HG02571 (cell line): ENCODE measurements at regions not wholly inside any gene's neighbourhood (a gene's known extent, or its start where the extent isn't known, plus 50 kb on each side); places are given as distances from the start of the nearest gene placed in this dataset.

Experiments
- ATAC-seq: cut with Tn5 transposase; IDR thresholded peaks from one replicate; pipeline ENCODE4 v1.9.1; 2021; ENCODE audit warnings: mild to moderate bottlenecking, moderate library complexity; ENCODE audit not compliant: unreplicated experiment

DNA sequence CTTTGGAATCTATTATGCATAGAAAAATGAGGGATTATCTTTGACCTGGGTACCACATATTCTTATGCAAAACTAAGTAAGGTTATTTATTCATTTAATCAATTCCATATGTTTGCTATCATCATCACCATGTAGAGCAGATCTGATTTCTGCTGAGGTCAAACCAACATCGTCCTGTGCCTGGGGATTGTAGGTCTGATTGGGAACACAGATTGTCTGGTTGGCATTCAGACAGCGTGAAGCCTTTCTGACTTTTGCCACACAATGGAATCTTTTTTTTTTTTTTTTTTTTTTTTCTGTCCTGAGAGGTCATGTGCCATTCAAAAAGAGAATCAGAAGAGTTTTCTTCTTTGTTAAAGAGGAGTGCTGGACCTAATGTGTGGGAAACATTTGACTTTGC is 142.9 kb downstream of the RAB11FIP2 start:
- ATAC-seq = no peak

DNA sequence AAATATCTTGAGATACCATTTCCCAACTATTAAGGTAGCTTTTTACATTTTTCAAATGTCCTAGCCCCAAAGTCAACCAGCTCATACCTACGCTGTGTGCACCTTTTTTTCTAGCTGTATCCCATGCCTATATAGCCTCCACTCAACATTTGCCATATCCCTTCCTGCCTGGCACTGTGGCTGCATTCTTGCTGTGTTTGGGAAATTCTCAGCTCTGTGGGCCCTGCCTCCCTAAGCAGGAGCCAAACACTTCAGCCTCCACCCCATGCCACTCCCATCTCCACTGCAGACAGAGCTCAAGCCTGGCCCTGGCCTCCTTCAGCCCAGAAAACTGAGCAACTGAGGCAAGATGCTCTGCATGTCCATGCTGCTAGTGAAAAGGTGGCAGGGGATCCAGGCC is 141.3 kb downstream of the RAB11FIP2 start:
- ATAC-seq = no peak

DNA sequence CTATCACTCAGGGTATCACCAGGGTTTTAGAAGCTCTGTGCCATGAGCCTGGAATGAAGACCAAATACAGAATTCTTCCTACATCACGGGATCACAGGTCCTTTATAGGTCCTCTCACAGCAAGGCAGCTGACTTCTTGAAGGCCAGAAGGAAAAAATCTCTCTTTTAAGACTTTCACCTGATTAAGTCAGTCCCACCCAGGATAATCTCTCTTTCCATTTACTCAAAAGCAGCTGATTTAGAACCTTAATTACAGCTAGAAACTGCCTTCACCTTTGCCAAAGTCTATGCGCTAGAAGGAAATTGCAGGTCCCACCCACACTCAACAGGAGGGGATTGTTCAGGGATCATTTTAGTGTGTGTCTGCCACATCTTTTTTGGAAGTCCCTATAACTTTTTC is 135.1 kb downstream of the RAB11FIP2 start:
- ATAC-seq = no peak

DNA sequence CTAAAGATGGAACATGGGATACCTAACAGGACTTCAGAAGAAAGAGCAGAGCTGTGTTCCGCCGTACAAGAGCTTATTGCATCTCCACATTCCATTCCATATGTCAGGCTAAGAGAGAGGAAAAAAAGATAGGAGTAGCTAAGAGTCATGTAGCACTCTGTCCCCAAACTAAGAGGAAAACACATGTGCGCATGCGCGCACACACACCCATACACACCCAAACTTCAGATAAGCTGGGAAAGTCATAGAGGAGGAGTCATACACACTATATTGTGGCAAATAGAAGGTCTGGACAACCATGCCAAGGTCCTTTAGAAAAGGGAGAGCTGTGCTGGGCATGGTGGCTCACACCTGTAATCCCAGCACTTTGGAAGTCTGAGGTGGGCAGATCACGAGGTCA is 132.4 kb downstream of the RAB11FIP2 start:
- no peak for ATAC-seq

DNA sequence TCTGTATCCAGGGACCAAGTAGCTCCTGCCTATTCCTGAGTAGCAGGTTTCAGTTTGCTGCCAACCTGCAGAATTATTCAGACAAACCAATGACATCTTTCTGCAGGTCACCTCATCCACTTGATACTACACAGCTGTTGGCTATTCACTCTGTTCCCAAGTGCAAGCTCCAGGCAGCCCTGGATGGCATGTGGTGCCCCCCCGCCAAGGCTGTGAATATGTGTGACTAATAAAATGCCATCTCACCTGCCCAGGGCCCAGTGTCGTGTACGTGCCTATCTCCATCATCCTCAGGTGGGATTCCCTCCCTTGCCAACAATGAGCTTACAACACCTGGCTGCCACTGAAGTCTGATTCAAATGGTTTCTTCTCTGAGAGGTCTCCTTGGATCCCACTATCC is 125.8 kb downstream of the RAB11FIP2 start:
- ATAC-seq = no peak

DNA sequence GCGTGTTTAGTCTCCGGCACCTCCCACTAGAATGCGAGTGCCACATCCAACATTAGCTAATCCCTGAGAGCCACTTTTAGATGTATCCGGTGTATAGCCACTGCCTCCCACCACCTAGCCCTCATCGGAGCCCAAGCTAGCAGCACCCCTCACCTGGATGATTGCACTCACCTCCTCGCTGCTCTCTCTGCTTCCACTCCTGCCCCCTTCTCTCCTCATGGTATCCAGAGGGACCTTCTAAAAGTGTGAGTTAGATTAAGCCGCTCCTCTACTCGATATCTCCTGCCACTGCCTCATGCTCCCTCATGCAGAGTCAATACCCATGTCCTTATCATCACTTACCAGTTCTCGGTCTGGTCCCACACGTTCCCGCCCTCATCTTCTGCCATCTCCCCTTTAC is 125.3 kb downstream of the RAB11FIP2 start:
- no peak for ATAC-seq

DNA sequence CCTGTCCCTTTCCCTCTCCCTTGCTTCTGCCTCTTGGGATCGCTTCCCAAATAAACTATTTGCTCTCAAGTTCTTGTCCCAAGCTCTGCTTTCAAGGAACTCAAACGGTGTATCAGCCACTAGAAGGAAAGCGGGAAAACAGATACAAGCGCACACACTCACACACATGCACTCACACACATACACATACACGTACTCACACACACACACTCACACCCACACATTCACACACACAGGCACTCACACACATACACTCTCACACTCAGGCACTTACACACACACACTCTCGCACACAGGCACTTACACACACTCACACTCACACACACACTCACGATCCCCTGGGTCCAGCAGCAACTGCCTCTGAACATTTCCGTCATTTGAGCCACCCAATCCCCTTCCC is 121.9 kb downstream of the RAB11FIP2 start:
- ATAC-seq = no peak

DNA sequence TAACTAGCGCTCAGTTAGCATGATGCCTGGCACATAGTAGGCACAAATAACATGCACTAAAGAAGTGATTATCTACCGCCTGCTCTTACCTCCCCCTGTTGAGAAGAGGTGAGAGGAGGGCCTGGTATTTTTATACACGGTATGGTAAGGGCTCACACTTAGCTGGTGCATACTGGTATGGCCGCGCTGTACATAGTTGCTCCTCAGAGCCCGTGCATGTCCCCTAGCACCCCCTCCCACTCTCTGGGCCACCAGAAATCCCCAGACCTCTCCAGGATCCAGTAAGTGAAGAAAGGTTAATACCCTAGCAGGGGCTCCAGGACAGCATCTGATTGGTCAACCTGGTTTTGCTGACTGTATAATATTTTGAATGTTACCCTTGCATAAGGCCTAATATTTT is 121.4 kb downstream of the RAB11FIP2 start:
- ATAC-seq = no peak

DNA sequence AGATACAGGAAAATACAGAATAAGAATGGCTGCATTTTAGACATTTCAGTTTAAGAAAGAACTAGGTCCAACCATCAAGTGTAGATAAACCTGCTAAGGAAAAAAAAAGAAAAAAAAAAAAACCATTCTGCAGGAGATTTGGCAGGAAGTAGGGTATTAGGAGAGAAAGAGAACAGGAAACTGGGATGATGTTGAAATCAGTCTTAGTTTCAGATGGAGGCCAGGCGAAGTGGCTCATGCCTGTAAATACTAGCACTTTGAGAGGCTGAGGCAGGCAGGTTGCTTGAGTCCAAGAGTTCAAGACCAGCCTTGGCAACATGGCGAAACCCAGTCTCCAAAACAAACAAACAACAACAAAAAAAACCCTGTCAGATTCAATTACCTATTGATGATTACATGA is 120.2 kb downstream of the RAB11FIP2 start:
- ATAC-seq = no peak

DNA sequence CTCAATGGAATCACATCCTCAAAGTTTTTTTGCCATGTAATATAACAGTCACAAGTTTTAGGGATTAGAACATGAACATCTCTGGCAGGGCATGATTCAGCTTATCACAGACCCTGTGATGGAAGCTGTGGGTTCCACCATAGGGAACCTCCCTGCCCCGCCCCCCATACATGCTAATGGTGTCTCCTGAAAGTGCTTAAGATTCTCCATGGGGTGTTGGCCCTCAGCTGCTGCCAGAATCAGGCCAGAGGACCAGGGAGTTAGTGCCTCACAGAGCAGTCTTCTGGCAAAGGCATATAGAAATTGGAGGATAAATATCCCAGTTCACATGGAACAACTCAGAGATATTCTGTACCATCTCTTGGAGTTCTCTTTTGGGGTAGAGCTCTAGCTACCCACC is 119.4 kb downstream of the RAB11FIP2 start:
- no peak for ATAC-seq

DNA sequence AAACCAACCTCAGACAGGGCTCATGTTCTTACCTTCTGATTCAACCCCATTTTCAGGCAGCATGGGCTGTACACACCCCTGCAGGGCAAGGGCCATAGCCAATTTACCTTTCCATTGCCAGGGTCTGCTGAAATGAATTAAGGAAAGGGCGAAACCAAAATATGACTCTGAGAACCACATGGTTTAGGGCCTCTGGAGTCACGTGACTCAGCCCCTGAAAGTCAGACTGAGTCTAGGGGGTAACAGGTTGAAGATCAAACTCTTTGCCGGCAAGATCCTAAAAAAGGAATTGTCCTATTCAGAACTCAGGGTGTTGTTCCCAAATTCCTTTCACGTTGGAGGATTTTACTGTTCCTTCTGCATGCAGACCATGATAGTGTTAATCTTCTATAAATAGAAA is 118.9 kb downstream of the RAB11FIP2 start:
- ATAC-seq = no peak

DNA sequence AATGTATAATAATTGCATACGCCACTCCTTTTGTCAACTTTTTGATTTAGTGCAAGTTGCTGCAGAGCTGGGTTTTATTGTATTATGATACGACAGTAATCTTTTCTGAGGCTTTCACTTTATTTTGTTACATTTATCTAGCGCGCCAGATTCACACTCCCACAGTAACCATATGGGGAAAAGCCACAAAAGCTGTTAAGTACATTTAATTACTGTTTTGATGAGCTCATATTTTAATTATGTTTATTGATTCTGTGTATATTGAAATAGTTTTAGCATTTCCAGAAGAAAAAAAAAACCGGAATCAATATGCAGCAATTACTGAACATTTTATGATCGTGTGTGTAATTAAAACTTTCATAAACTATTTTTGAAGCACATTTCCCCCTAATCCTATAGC is 118.5 kb downstream of the RAB11FIP2 start:
- ATAC-seq = no peak

DNA sequence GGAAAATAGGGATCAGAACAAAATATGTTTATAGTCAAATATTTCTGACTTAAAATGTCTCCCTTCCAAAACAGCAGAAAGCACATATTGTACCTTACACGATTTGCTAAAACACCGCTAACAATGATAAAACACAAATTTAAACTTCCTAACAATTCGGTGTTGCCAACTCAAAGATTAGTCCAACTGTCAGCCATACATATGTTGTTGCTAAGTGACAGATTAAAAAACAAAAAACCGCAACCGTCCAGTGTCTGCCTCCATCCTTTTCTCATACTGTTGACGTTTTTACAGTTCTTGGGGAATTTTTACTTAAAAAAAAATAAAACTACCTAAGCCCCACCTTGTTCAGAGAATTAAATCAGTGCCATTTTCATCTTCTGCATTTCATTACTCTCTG is 118.0 kb downstream of the RAB11FIP2 start:
- no peak for ATAC-seq

DNA sequence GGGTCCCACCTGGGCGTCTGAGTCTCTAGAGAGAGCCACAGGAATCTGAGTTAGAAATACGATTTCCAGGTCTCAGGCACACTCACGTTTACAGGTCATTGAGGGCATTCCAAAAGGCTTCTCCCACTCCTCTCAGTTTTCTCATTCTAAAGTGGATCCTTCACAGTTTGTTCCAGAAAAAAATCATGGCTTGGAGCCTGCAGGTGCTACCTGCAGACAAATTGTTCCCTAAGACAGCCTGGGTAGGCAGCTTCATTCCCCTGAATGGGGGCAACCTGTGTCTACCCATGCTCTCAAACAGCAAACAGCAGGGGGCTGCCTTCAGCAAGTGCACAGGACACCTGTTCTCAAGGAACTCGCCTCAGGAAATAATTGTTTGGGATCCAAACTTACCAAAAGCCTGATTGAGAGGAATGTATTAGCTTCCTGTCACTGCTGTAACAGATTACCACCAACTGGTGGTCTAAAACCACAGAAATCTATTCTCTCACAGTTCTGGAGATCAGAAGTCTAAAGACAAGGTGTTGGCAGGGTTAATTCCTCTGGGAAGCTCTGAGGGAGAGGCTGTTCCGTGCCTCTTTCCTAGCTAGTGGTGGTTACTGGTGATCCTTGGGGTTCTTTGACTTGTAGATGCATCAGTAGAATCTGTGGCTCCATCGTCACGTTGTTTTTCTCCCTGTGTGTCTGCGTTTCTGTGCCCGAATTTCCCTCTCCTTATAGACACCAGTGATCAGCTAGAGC is 117.2 kb downstream of the RAB11FIP2 start:
- ATAC-seq = no peak

DNA sequence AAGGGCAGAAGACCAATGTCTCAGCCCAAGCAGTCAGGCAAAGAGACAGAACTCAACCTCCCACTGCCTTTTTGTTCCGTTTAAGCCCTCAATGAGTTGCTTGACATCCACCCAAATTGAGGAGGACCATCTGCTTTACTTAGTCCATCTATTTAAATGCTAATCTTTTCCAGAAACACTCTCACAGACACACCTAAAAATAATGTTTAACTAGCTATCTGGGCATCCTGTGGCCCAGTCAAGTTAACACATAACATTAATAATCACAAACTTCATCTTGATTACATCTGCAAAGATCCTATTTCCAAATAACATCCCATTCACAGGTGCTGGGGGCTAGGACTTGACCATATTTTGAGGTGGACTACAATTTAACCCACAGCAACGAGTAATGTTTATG is 115.7 kb downstream of the RAB11FIP2 start:
- no peak for ATAC-seq

DNA sequence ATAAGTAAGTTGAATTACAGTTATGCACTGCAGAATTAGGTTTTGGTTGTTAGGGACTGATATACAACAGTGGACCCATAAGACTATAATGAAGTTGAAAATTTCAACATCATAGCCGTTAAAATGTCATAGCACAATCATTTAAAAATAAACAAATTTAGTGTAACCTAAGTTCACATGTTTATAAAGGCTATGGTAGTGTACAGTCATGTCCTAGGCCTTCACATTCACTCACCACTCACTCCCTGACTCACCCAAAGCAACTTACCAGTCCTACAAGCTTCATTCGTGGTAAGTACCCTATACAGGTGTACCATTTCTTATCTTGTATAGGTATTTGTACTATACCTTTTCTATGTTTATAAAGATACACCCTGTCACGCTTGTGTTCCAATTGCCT is 113.7 kb downstream of the RAB11FIP2 start:
- ATAC-seq = no peak

DNA sequence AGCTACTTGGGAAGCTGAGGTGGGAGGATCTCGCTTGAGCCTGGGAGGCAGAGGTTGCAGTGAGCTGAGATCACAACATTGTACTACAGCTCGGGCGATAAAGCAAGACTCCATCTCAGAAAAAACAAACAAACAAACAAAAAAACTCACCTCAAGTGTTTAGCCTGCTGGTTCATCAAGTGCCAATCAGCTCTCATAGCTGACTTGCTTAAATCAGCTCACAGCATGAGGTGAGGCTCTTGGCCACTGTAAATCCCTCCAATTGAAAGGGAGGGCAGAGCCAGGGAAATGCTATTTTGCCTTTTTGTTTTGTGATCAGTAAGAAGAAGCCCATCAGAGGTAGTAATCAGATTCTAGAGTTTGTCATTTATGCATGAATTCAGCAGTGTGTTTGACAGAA is 112.3 kb downstream of the RAB11FIP2 start:
- no peak for ATAC-seq

DNA sequence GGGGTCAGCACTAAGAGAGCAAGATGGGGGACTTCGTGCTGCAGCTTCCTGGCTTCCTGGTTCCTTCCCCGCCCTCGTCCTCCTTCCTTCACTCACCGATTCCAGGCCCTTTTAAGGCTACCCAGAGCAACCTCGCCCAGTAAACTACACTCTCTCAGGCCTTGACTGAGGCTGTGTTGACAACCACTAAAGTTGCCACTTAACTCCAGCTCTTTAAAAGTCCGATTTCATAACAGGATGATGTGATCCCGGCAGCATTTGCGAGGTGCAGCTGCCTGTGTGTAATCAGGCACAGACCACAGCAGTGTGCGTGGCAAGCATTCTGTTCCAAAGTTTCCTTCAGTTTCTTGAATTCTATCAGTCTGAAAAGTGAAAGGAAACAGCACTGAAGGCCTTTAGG is 110.6 kb downstream of the RAB11FIP2 start:
- no peak for ATAC-seq

DNA sequence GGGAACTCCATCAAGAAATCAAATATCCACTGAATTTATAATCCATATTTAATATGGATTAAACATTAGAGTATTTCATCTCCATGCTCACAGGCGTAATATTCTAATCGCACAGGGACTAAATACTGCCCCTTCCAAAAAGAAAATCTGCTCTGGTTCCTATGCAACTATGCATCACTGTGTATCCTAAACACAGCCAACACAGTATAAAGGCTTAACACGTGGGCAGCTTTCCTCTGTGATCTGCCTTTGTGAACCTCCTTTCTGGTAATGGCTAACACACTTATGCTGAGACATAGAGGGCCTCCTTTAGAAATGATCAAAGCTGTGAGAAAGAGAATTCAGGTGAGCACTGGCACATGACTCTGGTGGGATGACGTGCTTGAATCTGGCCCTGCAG is 110.2 kb downstream of the RAB11FIP2 start:
- ATAC-seq = no peak

DNA sequence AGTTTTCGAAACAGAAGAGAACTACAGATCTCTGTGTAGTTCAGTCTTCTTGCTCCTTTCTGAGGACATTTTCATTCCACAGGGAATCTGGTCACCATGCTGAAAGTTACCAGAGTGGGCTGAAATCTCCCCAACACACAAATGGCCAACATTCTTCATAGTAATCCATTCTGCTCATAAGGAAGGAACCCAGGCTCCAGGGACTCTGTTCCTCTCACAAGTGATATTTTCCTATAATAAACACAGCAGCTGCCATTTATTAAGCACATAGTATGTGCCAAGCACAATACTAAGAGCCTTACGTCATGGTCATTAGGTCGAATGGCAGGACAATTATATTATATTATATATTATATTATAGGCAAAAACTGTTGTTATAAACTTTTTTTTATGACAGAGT is 109.8 kb downstream of the RAB11FIP2 start:
- ATAC-seq = no peak

DNA sequence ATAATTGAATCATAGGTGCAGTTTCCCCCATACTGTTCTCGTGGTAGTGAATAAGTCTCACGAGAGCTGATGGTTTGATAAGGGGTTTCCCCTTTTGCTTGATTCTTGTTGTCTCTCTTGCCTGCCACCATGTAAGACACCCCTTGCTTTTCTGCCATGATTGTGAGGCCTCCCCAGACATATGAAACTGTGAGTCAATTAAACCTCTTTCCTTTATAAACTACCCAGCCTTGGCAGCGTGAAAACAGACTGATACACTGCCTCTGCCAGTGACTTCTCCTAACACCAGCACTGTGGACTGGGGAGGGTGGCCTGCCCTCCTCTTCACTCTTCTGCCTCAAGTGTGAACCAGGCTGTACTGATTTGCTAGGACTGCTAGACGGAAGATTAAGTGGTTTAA is 108.6 kb downstream of the RAB11FIP2 start:
- no peak for ATAC-seq

DNA sequence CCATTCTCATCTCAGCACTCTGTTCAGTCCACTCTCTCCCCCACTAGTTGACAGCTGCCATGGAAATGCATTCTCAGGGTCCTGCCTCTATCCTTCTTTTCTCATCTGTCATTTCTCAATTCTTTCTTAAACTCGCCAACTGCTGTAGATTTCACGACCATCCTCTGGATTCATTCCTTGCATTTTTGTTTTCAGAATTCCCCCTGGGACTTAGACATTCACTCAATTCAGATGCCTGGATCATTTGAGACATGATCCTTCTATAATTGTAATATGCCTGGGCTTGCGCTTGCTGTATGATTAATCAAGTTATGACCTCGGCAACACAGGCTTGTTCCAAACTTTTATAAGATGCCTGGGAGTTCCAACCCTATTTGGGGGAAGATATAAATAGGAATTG is 104.5 kb downstream of the RAB11FIP2 start:
- no peak for ATAC-seq

DNA sequence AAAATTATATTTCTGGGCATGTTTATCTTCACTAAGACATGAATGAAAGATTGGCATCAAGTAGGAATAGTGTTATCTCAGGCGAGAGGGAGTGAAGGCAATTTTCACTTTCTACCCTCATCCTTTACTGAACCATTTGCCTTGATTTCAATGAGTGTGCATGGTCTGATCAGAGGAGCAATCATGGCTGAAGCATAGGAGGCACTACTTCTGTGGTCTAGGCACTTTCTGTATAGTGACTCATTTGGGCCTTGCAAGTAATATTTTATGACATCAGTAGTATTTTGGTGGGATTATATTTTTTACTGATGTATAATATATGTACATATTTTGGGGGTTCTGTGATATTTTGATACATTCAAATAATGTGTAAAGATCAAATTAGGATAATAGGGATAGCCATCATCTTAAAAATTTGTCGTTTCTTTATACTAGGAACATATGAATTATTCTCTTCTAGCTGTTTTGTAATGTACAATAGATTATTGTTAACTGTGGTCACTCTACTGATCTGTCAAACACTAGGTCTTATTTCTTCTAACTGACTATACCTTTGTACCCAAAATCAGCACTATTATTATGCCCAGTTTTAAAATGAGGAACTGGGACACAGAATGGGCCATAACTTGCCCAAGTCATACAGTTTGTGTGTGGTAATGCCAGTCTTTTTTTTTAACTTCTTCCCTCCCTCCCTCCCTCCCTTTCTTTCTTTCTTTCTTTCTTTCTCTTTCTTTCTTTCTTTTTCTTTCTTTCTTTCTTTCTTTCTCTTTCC is 101.9 kb downstream of the RAB11FIP2 start:
- no peak for ATAC-seq
